NCI-H1694 treated with DMSO at 0.1 percent for 48 hours (cell line): ENCODE measurements at regions not wholly inside any gene's neighbourhood (a gene's known extent, or its start where the extent isn't known, plus 50 kb on each side); places are given as distances from the start of the nearest gene placed in this dataset.

Experiments used
- DNase-seq: peaks from one replicate; lab custom pipeline; 2025; lab: John Stamatoyannopoulos, UW

DNA sequence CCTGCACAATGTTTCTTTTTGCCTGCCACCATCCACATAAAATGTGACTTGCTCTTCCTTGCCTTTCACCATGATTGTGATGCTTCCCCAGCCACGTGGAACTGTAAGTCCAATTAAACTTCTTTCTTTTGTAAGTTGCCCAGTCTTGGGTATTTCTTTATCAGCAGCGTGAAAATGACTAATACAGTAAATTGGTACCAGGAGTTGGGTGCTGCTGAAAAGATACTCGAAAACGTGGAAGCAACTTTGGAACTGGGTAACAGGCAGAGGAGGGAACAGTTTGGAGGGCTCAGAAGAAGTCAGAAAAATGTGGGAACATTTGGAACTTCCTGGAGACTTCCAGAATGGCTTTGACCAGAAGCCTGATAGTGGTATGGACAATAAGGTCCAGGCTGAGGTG lies 425.3 kb downstream of the GPATCH2 start:
- no peak for DNase-seq

DNA sequence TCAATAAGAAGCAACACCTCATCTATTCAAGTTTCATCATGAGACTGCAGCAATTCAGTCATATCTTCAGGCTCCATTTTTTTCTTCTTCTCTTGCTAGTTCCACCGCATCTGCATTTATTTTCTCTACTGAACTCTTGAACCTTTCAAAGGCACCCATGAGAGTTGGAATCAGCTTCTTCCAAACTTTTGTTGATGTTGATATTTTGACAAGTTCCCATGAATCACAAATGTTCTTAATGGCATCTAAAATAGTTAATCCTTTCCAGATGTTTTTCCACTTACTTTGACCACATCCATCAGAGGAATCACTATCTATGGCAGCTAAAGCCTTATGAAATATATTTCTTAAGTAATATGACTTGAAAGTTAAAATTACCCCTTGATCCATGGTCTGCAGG lies 434.3 kb downstream of the GPATCH2 start:
- no peak for DNase-seq

- no peak for DNase-seq
Measured at GRCh38 chr1:217193151-217193550, 437.7 kb downstream of the GPATCH2 start.

DNA sequence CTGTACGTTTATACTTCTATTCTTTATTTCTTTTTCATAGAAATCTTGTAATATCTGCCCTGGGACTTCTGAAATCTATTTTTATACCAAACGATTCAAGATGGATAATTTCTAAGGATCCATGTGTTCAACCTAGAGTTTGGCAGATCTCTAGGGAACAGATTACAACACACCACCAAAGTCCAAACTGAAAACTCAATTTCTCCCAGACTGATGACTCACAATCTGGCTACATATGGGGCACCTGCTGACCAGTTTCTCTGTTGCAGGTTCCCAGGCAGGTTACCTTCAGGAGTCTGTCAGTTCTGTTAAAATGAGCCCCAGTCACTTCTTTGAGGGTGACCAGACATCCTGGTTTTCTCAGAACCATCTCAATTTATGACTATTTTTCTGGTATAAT lies 439.4 kb downstream of the GPATCH2 start:
- DNase-seq: no peak

DNA sequence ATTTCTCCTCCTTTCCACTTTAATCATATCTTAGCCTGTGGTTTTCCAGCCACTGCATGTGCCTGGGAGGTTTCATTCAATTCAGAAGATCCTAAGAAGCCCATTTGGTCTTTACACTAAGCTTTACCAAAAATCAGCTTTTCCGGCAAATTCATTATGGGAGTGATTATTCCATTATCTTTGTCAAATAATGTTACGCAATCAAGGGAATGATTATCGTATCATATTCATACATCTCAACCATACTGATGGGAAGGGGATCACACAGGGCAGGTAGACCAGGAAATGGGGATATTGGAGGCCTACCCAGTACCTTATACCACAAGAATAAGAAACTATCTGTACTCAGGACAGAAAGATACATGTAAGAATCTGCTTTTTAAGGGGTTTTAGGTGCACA lies 440.5 kb downstream of the GPATCH2 start:
- DNase-seq: no peak

DNA sequence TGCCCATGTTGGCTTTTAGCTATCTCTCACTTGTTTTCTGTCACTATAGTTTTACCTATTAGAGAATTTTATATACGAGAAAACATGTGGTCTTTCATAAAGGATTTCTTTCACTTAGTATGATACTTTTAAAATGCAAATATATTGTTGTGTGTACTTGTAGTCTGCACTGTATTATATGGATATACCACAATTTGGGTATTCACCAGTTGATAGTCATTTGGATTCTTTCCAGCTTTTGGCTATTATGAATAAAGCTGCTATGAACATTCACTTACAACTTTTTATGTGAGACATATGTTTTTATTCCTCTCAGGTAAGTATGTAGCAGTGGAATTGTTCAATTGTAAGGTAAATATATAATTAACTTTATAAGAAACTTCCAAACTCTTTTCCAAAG lies 441.5 kb downstream of the GPATCH2 start:
- DNase-seq: no peak

- DNase-seq: no peak
Measured at GRCh38 chr1:217188280-217189237, 442.3 kb downstream of the GPATCH2 start.

DNA sequence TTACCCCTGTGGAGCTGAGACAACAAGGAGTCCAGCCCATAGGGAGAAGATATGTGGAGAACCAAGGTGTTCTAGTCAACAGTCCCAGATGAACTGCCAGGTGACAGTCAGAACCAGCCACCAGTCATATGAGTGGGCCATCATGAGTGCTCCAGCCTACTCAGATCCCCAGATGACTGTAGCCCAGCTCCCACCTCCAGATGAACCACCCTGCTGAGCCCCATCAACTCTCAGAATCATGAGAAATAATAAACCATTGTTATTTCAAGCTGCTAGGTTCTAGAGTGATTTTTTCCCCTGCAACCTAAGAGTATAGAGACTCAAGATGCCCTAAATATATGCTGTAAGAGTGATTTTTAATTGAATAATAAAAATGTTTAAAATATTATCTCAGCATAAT lies 444.2 kb downstream of the GPATCH2 start:
- DNase-seq: no peak

GRCh38 chr1:217184854-217185253 lies 446.0 kb downstream of the GPATCH2 start:
- no peak for DNase-seq

DNA sequence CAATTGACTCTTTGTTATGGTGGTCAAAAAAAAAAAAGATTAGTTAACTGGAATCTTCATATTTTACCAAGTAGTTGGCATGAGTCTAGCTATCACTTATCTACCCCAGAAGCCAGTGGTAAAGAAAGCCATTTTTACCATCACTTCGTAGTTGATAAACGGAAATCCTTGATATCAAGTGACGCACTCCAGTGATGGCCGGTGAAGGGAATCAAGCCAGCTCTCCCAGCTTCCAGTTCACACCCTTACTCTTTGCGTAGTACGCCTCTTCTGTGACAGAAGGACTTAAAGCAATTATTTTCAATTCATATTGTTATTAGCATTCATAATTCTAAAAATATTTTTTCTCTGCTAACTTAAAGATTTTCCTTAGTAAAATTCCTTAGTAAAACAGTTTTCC lies 447.9 kb downstream of the GPATCH2 start:
- no peak for DNase-seq

DNA sequence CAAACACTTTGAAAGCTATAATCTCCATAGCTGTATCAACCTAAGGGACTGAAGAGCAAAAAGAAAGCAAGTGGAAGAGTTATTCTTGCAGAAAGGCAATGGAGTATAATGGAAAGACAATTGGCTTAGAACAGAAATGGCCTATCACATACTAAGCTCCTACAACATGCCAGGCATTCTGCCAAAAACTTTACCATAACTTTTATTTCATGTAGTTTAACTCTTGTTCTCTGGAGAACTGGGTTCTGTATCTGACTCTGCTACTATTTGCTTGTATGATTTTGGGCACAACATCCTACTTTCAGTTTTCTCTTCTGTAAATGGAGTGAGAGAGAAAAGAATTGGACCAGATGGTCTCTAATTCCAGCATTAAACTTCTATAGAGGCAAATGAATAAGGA lies 449.1 kb downstream of the GPATCH2 start:
- no peak for DNase-seq

GRCh38 chr1:217181176-217181746 lies 449.6 kb downstream of the GPATCH2 start:
- DNase-seq: no peak

GRCh38 chr1:217180443-217180842 lies 450.4 kb downstream of the GPATCH2 start:
- no peak for DNase-seq

- DNase-seq: no peak
Measured at GRCh38 chr1:217164403-217164802, 441.2 kb upstream of the ESRRG start.

GRCh38 chr1:217153361-217153760 lies 430.1 kb upstream of the ESRRG start:
- DNase-seq: no peak

GRCh38 chr1:217150366-217150765 lies 427.1 kb upstream of the ESRRG start:
- no peak for DNase-seq

DNA sequence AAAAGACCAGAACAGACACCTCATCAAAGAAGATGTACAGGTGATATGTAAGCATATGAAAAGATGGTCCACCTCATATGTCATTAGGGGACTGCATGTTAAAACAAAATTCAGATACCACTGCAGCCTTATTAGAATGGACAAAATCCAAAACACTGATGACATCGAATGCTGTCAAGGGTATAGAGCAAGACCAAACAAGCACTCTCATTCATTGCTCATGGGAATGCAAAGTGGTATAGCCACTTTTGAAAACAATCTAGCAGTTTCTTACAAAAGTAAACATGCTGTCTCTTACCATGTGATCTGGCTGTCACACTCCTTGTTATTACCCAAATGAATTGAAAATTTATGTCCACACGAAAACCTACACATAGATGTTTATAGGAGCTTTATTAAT lies 426.6 kb upstream of the ESRRG start:
- DNase-seq: no peak

DNA sequence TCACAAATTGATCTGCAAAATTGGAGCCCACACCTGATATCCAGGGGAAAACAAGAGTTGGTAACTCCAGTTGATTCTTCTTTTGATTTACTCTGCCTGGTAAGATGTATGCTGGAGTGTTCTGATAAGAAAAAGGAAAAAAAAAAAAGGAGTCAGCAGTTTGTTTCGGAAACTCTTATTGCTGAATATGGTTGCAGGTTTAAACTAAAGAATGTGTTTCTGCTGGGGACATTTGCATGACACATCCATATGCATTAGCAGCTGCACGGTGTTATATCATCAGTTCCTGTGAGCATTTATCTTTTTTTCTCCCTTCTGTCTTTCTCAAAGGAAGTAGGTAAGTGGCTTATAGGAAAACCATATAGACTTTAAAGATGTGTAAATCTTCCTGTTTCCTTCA lies 418.5 kb upstream of the ESRRG start:
- DNase-seq: no peak

DNA sequence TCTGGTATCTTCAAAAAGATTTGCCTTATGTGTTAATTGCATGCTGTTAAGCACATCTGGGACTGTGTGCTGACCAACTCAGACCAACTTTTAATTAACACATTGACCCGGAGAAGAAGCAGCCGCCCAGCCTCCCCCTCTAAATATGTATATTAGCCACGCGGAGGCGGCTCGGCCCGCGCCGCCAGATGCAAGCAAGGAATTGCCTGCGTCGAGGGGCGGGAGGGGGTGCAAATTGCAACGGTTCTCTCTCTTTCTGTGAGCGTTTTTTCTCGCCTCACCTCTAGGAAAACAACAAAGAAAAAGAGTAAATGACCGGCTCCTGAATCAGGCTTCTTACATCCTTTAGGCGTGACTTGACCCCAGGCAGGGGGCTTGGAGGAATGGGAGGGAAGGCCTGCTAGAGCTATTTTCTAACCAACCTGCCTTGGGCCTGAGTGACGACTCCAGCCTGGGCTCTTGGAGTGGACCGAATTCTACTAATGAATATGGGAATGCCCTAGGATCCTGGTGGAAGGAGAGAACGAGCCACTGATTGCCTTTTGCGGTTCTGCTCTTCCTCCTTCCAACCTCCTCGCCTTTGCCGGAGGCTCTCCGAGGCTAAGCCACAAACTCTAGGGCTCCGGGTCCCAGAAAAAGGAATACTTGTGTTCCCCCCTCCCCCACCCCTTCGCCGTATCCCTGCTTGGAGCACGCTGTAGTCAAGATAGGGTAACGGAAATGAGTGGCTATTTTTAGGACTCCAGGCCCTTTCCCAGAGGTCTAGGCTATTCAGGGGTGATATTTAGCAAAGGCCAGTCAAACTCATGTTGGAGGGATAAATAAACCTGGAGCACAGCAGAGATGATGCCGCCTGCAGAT lies 417.0 kb upstream of the ESRRG start:
- DNase-seq: no peak

DNA sequence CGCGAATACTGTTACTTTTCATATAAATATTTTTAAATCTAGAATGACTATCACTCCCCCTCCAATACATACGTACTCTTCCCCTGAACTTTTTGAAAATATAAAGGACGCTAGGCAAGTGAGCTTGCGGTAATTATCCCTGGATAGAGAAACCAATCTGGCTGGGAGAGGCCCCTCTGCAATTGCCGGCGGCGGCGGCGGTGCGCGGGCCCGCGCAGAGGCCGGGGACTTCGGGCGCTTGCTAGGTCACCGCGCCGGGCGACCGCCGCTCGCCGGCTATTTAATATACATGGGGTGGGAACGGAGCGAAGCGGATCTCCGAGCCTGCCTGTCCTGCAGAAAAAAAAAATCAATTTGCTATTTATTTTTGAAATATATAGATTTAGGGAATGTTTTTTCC lies 416.3 kb upstream of the ESRRG start:
- DNase-seq: no peak

GRCh38 chr1:217138799-217139466 lies 415.7 kb upstream of the ESRRG start:
- no peak for DNase-seq

DNA sequence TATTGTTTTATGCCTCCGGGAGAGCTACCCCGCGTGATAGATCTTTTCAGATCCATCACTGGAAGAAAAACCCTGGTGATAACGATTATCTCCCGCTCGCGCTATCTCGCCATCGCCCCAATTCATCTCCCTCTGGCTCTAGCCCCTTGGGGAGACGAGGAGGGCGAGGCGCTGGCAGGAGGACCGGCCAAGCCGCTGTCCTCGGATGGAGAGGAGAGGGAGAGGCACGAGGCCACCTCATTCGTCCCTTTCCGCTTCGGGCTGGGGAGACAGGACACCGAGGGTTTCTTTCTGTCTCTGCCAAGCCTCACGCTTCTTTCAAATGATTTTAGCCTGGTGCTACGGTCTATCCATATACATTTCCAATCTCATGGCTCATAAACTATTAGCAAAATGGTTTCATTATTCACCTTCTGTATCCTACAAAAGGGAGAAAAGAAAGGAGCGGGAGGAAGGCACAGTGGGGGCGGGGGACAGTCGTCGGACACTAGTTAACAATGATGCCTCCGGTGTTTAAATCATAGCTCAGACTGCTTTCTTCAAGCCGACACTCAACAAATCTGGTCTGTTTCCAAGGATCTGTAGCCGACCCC lies 415.0 kb upstream of the ESRRG start:
- DNase-seq: no peak
